Hepatocyte (in vitro differentiated cells): ENCODE measurements at regions not wholly inside any gene's neighbourhood (a gene's known extent, or its start where the extent isn't known, plus 50 kb on each side); places are given as distances from the start of the nearest gene placed in this dataset.

Experiments
- CTCF ChIP-seq: fragments of 200-600 bp; sonication (generic); IDR thresholded peaks from 2 replicates; pipeline ENCODE4 v1.5.1; 2016; ENCODE audit warnings: antibody characterized with exemption, mild to moderate bottlenecking; ENCODE audit not compliant: poor library complexity
- EZH2 ChIP-seq: fragments of 200-600 bp; sonication (generic); IDR thresholded peaks from 2 replicates; pipeline ENCODE4 v1.6.1; 2016; ENCODE audit warnings: antibody characterized with exemption, mild to moderate bottlenecking, borderline replicate concordance

- TF ChIP-seq CTCF (peak; percentile 86), EZH2 (no peak)
These were observed 244.2 kb upstream of the OR4E1 start for GRCh38 chr14:21917699-21918436.
